ENCODE measurements at regions not wholly inside any gene's neighbourhood (a gene's known extent, or its start where the extent isn't known, plus 50 kb on each side); places are given as distances from the start of the nearest gene placed in this dataset.

GRCh38 chr13:90627813-90628212, 719.7 kb upstream of the MIR17HG start:
- Histone ChIP-seq H4K20me1 (ENCODE audit: insufficient read depth, low read length) (no peaks in the 10 kb centered on the region), H3K4ac (ENCODE audit: low read depth, low read length) (no peak overlapping the region), H2AK5ac (ENCODE audit: low read depth, low read length) (no peak overlapping the region), H3K4me2 (ENCODE audit: low read depth, low read length) (no peak overlapping the region), H3K14ac (replicated peaks; ENCODE audit: low read depth, low read length) (no peak overlapping the region), H3K18ac (ENCODE audit: low read depth, low read length) (no peak overlapping the region), H2AFZ (replicated peaks; ENCODE audit: low read length, poor library complexity) (no peak overlapping the region), H2BK5ac (ENCODE audit: low read depth, low read length, poor library complexity, severe bottlenecking) (no peak overlapping the region), H4K5ac (ENCODE audit: low read depth, low read length) (no peak overlapping the region), H3K36me3 (ENCODE audit: control insufficient read depth, insufficient read depth, low read length) (no peaks in the 10 kb centered on the region), H3K9me3 (ENCODE audit: control insufficient read depth, insufficient read depth, low read length) (peaks cover 5% of the 10 kb centered on the region; the same call in 1 of the 2 replicates), H2BK15ac (ENCODE audit: low read depth, low read length) (no peak overlapping the region), H4K8ac (ENCODE audit: low read depth in 2 of 2, low read length in 2 of 2) (no peak overlapping the region), H3K56ac (ENCODE audit: extremely low read depth, insufficient read depth, low read length) (no peak overlapping the region), H3K27me3 (ENCODE audit: control insufficient read depth, insufficient read depth, low read length) (no peaks in the 10 kb centered on the region), H3K9ac (ENCODE audit: low read depth, low read length) (no peak overlapping the region), H4K91ac (ENCODE audit: insufficient read depth, low read depth, low read length) (no peak overlapping the region), H2BK20ac (ENCODE audit: low read depth, low read length) (no peak overlapping the region), H3K9me1 (ENCODE audit: insufficient read depth, low read length) (no peaks in the 10 kb centered on the region), H3K4me3 (ENCODE audit: insufficient read depth, low read depth, low read length) (no peak overlapping the region), H3K79me1 (ENCODE audit: low read depth in 1 of 2, low read length in 2 of 2) (no peaks in the 10 kb centered on the region), H2AK9ac (replicated peaks; ENCODE audit: low read depth, low read length, poor library complexity) (no peak overlapping the region), H3K4me1 (ENCODE audit: control insufficient read depth, insufficient read depth, low read length) (no peaks in the 10 kb centered on the region), H2BK120ac (ENCODE audit: low read depth, low read length) (no peak overlapping the region), H3K23ac (ENCODE audit: low read depth, low read length) (no peak overlapping the region), H3K27ac (ENCODE audit: insufficient read depth, low read length) (no peak overlapping the region)
- BruUV-seq (replicated peaks) = no TSS peak
- ATAC-seq (ENCODE audit: low read depth) (no peak), DNase-seq (no peak)
- TF ChIP-seq CTCF (conservative IDR thresholded peaks at IDR 0.05; ENCODE audit: low read depth, low read length) (no peak), RAD21 (IDR thresholded peaks at IDR 0.05; ENCODE audit: low read length) (no peak), POLR2A (IDR thresholded peaks at IDR 0.05; ENCODE audit: low read depth, low read length) (no peak), RFX5 (IDR thresholded peaks at IDR 0.05; ENCODE audit: low read depth, low read length) (no peak), ELK1 (IDR thresholded peaks at IDR 0.05; ENCODE audit: borderline replicate concordance, low read depth, low read length) (no peak), NFE2L2 (IDR thresholded peaks at IDR 0.05; ENCODE audit: low read depth, low read length) (no peak), MAZ (IDR thresholded peaks at IDR 0.05; ENCODE audit: borderline replicate concordance, low read depth, low read length) (no peak), FOS (IDR thresholded peaks at IDR 0.05; ENCODE audit: low read depth, low read length) (no peak), CHD1 (IDR thresholded peaks at IDR 0.05; ENCODE audit: low read depth, low read length) (no peak), MXI1 (IDR thresholded peaks at IDR 0.05; ENCODE audit: borderline replicate concordance, low read depth, low read length) (no peak), SMC3 (IDR thresholded peaks at IDR 0.05; ENCODE audit: low read depth, low read length) (no peak), CEBPB (IDR thresholded peaks at IDR 0.05; ENCODE audit: low read depth, low read length) (no peak), RCOR1 (IDR thresholded peaks at IDR 0.05; ENCODE audit: insufficient replicate concordance, low read length) (no peak)
- no CpG with 5 or more reads among the region's 1 CpG for WGBS, 2 experiments (ENCODE audit: extremely low coverage in 2 of 2, insufficient read length in 1 of 2)
- intact Hi-C loops (cut with micrococcal nuclease) (no loop called here), in situ Hi-C loops (cut with MboI; ENCODE audit: low sequenced_read_pairs) (no loop called here), dilution Hi-C loops (cut with HindIII; ENCODE audit: low sequenced_read_pairs, unreplicated experiment) (no loop called here)
- POLR2A ChIA-PET (ENCODE audit: unreplicated experiment) = no interaction called here
- CTCF ChIA-PET = no interaction called here

Measured in IMR-90 (cell line).